CD14-positive monocyte (primary cell): ENCODE measurements at regions not wholly inside any gene's neighbourhood (a gene's known extent, or its start where the extent isn't known, plus 50 kb on each side); places are given as distances from the start of the nearest gene placed in this dataset.

ENCODE experiments used
- DNase-seq, 3 donors: peaks; one replicate each; pipeline ENCODE4 v3.0.0-alpha.2; 2011 to 2022
- H2AFZ ChIP-seq: 2 replicates; pipeline ENCODE4 v1.6.0; 2012; ENCODE audit warnings: mild to moderate bottlenecking, low read depth, low read length, inconsistent platforms; ENCODE audit not compliant: insufficient read depth, poor library complexity, severe bottlenecking
- H3K27ac ChIP-seq, 2 donors: 1 replicate in 1 of 2; 2 replicates in 1 of 2; pipeline ENCODE4 v1.5.1; 2012 to 2013; ENCODE audit warnings: low read length in 2 of 2, control low read depth in 1 of 2, inconsistent platforms in 1 of 2, low read depth in 1 of 2, mild to moderate bottlenecking in 1 of 2
- H3K27me3 ChIP-seq, 2 donors: one replicate each; pipeline versions ENCODE4 v1.6.0 to v1.6.1; 2011 to 2013; ENCODE audit warnings: low read length in 2 of 2; ENCODE audit not compliant: control insufficient read depth in 2 of 2, insufficient read depth in 2 of 2
- H3K36me3 ChIP-seq, 2 donors: replicated peaks in 1 of 2; 1 replicate in 1 of 2; 2 replicates in 1 of 2; pipeline versions ENCODE4 v1.5.1 to v1.6.1; 2012 to 2013; ENCODE audit warnings: low read length in 2 of 2, control low read depth in 1 of 2, inconsistent platforms in 1 of 2, mild to moderate bottlenecking in 1 of 2; ENCODE audit not compliant: insufficient read depth in 2 of 2, control insufficient read depth in 1 of 2
- H3K4me1 ChIP-seq, 2 donors: 1 replicate in 1 of 2; 2 replicates in 1 of 2; pipeline versions ENCODE4 v1.5.1 to v1.6.1; 2012 to 2013; ENCODE audit warnings: low read length in 2 of 2, control low read depth in 1 of 2, inconsistent platforms in 1 of 2, mild to moderate bottlenecking in 1 of 2, moderate library complexity in 1 of 2; ENCODE audit not compliant: insufficient read depth in 2 of 2, control insufficient read depth in 1 of 2
- H3K4me2 ChIP-seq: replicated peaks from 2 replicates; pipeline ENCODE3; 2012; ENCODE audit warnings: low read length, moderate library complexity, mild to moderate bottlenecking; ENCODE audit not compliant: poor library complexity, severe bottlenecking; ENCODE audit errors: extremely low read depth
- H3K4me3 ChIP-seq, 3 experiments: fragments of 200-600 bp in 1 of 3; sonication (generic) in 1 of 3; replicated peaks in 1 of 3; 1 replicate in 2 of 3; 2 replicates in 1 of 3; pipeline ENCODE4 v1.5.1; 2011 to 2013; ENCODE audit warnings: low read length in 3 of 3, mild to moderate bottlenecking in 3 of 3, control low read depth in 2 of 3, low read depth in 2 of 3, inconsistent platforms in 1 of 3, moderate library complexity in 1 of 3
- H3K79me2 ChIP-seq: 2 replicates; pipeline ENCODE4 v1.6.0; 2012; ENCODE audit warnings: mild to moderate bottlenecking, control low read depth, inconsistent platforms, low read length, moderate library complexity; ENCODE audit not compliant: insufficient read depth
- H3K9ac ChIP-seq: 2 replicates; pipeline ENCODE4 v1.6.0; 2017; ENCODE audit warnings: low read length, mild to moderate bottlenecking; ENCODE audit not compliant: insufficient read depth, poor library complexity, severe bottlenecking
- H3K9me3 ChIP-seq, 2 donors: replicated peaks in 1 of 2; 1 replicate in 1 of 2; 2 replicates in 1 of 2; pipeline versions ENCODE4 v1.5.1 to v1.6.1; 2012 to 2013; ENCODE audit warnings: low read length in 2 of 2, control low read depth in 1 of 2; ENCODE audit not compliant: control insufficient read depth in 1 of 2, insufficient read depth in 1 of 2
- H4K20me1 ChIP-seq: 2 replicates; pipeline ENCODE4 v1.6.0; 2012; ENCODE audit warnings: mild to moderate bottlenecking, low read length, control low read depth, moderate library complexity; ENCODE audit not compliant: insufficient read depth
- H3K27ac Mint-ChIP-seq, 7 donors: one replicate each; pipeline ENCODE4 v1.8.0; 2020; ENCODE audit warnings: mild to moderate bottlenecking in 7 of 7, mixed read lengths in 7 of 7, moderate library complexity in 6 of 7, inconsistent platforms in 2 of 7
- H3K27me3 Mint-ChIP-seq, 3 donors: one replicate each; pipeline ENCODE4 v1.8.0; 2021 to 2022; ENCODE audit warnings: low read depth in 3 of 3, mild to moderate bottlenecking in 3 of 3, mixed read lengths in 3 of 3, moderate library complexity in 3 of 3, inconsistent platforms in 1 of 3
- H3K36me3 Mint-ChIP-seq, 2 donors: one replicate each; pipeline ENCODE4 v1.8.0; 2020; ENCODE audit warnings: mixed read lengths in 2 of 2, inconsistent platforms in 1 of 2, mild to moderate bottlenecking in 1 of 2
- H3K4me1 Mint-ChIP-seq: one replicate; pipeline ENCODE4 v1.8.0; 2020; ENCODE audit warnings: mild to moderate bottlenecking, mixed read lengths
- H3K4me3 Mint-ChIP-seq, 2 donors: one replicate each; pipeline ENCODE4 v1.8.0; 2020; ENCODE audit warnings: mild to moderate bottlenecking in 2 of 2, mixed read lengths in 2 of 2, moderate library complexity in 1 of 2
- H3K9me3 Mint-ChIP-seq, 7 donors: one replicate each; pipeline ENCODE4 v1.8.0; 2020 to 2022; ENCODE audit warnings: mixed read lengths in 7 of 7, mild to moderate bottlenecking in 6 of 7, moderate library complexity in 6 of 7, inconsistent platforms in 2 of 7
- WGBS: methylation state at CpG from one replicate; pipeline ENCODE4 v1.1.5; 2013; ENCODE audit warnings: missing lambda C conversion rate; ENCODE audit not compliant: insufficient coverage; 5-methylcytosine and 5-hydroxymethylcytosine counted together
- intact Hi-C, 2 donors: fragments of 100-400 bp; cut with micrococcal nuclease; formaldehyde crosslinking; loops; one replicate each; pipeline versions ENCODE4 v1.15.0 to v1.15.1; 2023
- TF ChIP-seq, protein P1 (sequence below): fragments of 200-600 bp; IDR thresholded peaks from one replicate; pipeline ENCODE4 v1.8.0; 2022; ENCODE audit warnings: antibody characterized with exemption, mild to moderate bottlenecking

DNA sequence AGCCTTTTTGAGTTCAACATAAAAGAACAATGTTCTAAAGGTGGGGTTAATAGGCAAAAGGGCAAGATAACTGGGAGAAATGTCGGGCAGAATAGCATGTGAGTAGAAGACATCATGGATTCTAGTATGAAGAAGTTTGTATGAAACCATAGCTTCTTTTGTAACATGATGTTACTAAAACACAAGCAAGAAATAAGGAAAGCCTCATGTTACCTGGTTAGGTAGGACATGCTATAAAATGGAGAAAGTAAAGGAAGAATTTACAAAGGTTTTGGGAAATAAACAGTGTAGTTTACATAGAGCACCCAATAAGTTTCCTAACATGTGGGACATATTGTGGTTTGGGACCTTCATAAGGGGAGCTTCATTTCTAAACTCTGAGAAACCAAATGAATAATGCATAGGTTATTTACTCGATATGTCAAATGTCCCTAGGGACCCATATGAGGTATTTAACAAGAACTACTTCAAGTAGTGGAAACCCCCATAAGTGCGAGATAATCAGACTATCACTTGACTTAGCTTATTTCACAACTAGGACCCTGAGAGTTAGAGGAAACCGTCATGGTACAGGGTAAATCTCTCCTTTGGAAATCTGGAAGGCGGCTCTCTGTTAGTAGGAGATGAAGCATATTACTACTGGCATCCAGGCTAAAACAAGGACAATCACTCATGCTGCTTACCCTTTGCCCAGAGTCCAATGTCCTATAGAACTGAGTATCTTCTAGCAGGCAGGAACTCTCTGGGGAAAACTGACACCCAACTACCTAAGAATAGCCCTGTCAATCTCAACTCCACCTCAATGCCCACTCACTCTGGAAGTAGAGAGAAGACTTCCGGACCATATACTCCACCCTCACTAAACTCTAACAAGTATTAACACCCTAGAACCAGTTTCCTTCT is 57.5 kb downstream of the ILRUN start:
- H3K79me2 ChIP-seq = peaks cover 11% of the 10 kb centered on the region
- intact Hi-C loops = no loop called here
- H3K4me2 ChIP-seq = no peak overlapping the region
- H3K36me3 ChIP-seq = peaks cover 9 to 58% of the 10 kb centered on the region in 2 donors
- H4K20me1 ChIP-seq = no peaks in the 10 kb centered on the region
- no peak overlapping the region for H3K4me3 Mint-ChIP-seq
- DNase-seq = no peak
- peak overlapping the region in 1 of 7 donors; percentile 21 for H3K27ac Mint-ChIP-seq
- H3K27ac ChIP-seq = no peak overlapping the region
- no CpG with 5 or more reads among the region's 6 CpGs for WGBS
- no peak overlapping the region for H3K4me3 ChIP-seq
- no peaks in the 10 kb centered on the region for H3K4me1 ChIP-seq
- peaks cover 0 to 2% (median 0%) of the 10 kb centered on the region in 7 donors for H3K9me3 Mint-ChIP-seq
- TF ChIP-seq, protein P1, sequence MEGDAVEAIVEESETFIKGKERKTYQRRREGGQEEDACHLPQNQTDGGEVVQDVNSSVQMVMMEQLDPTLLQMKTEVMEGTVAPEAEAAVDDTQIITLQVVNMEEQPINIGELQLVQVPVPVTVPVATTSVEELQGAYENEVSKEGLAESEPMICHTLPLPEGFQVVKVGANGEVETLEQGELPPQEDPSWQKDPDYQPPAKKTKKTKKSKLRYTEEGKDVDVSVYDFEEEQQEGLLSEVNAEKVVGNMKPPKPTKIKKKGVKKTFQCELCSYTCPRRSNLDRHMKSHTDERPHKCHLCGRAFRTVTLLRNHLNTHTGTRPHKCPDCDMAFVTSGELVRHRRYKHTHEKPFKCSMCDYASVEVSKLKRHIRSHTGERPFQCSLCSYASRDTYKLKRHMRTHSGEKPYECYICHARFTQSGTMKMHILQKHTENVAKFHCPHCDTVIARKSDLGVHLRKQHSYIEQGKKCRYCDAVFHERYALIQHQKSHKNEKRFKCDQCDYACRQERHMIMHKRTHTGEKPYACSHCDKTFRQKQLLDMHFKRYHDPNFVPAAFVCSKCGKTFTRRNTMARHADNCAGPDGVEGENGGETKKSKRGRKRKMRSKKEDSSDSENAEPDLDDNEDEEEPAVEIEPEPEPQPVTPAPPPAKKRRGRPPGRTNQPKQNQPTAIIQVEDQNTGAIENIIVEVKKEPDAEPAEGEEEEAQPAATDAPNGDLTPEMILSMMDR = no peak
- H3K4me1 Mint-ChIP-seq = peaks cover 1% of the 10 kb centered on the region
- H2AFZ ChIP-seq = no peak overlapping the region
- H3K27me3 Mint-ChIP-seq = no peaks in the 10 kb centered on the region
- H3K27me3 ChIP-seq = no peaks in the 10 kb centered on the region
- H3K9me3 ChIP-seq = no peaks in the 10 kb centered on the region
- peaks cover 29 to 47% of the 10 kb centered on the region in 2 donors for H3K36me3 Mint-ChIP-seq
- no peak overlapping the region for H3K9ac ChIP-seq

- no peak overlapping the region for H3K9ac ChIP-seq
- H3K36me3 Mint-ChIP-seq = peaks cover 27 to 31% of the 10 kb centered on the region in 2 donors
- no peaks in the 10 kb centered on the region for H3K27me3 ChIP-seq
- TF ChIP-seq, protein P1 = no peak
- H3K27ac Mint-ChIP-seq = peak overlapping the region in 3 of 7 donors; percentile 26 to 60 (median 48)
- H3K4me1 ChIP-seq = no peaks in the 10 kb centered on the region
- peaks cover 3% of the 10 kb centered on the region for H4K20me1 ChIP-seq
- H3K9me3 Mint-ChIP-seq = peaks cover 0 to 5% (median 0%) of the 10 kb centered on the region in 7 donors
- intact Hi-C loops = no loop called here
- DNase-seq = no peak
- no peak overlapping the region for H3K4me3 ChIP-seq
- H3K4me1 Mint-ChIP-seq = peaks cover 1% of the 10 kb centered on the region
- no peak overlapping the region for H3K27ac ChIP-seq
- H2AFZ ChIP-seq = no peak overlapping the region
- no peak overlapping the region for H3K4me3 Mint-ChIP-seq
- peaks cover 0 to 1% (median 0%) of the 10 kb centered on the region in 3 donors for H3K27me3 Mint-ChIP-seq
- H3K4me2 ChIP-seq = no peak overlapping the region
- no peaks in the 10 kb centered on the region for H3K9me3 ChIP-seq
- peaks cover 8% of the 10 kb centered on the region for H3K79me2 ChIP-seq
- WGBS = no CpG with 5 or more reads among the region's 2 CpGs
- H3K36me3 ChIP-seq = peaks cover 8 to 37% of the 10 kb centered on the region in 2 donors
Measured at GRCh38 chr6:34633785-34634184, 62.8 kb downstream of the ILRUN start.
